CD8-positive, alpha-beta memory T cell (primary cell): ENCODE measurements at regions not wholly inside any gene's neighbourhood (a gene's known extent, or its start where the extent isn't known, plus 50 kb on each side); places are given as distances from the start of the nearest gene placed in this dataset.
"Not testable (repeated sequence)": the region's sequence is repeated elsewhere in the genome, so short reads cannot be mapped to it uniquely, and the experiment has no call there.

Experiments
- CTCF ChIA-PET: fragments of 350-600 bp; sonication (Branson Sonifier 250); formaldehyde crosslinking; loops from one replicate; lab custom pipeline; 2021; ENCODE audit warnings: antibody characterized with exemption; lab: Charles Lee
- POLR2A ChIA-PET: fragments of 350-600 bp; sonication (Branson Sonifier 250); formaldehyde crosslinking; loops from one replicate; lab custom pipeline; 2021; ENCODE audit warnings: antibody characterized with exemption; lab: Charles Lee
- DNase-seq, 5 donors: peaks; one replicate each; pipeline versions ENCODE4 v3.0.0 to v3.0.0-alpha.2; 2020 to 2022; ENCODE audit warnings: mixed read lengths in 1 of 5
- H3K27ac ChIP-seq: one replicate; pipeline ENCODE4 v1.7.0; 2013; ENCODE audit warnings: low read depth, mild to moderate bottlenecking, low read length, moderate library complexity
- H3K27me3 ChIP-seq: 2 replicates; pipeline ENCODE4 v1.7.0; 2013; ENCODE audit warnings: low read length, mild to moderate bottlenecking; ENCODE audit not compliant: insufficient read depth, poor library complexity, severe bottlenecking
- H3K36me3 ChIP-seq: 2 replicates; pipeline ENCODE4 v1.7.0; 2013; ENCODE audit warnings: mild to moderate bottlenecking, low read length, moderate library complexity; ENCODE audit not compliant: insufficient read depth
- H3K4me1 ChIP-seq: 2 replicates; pipeline ENCODE4 v1.7.0; 2013; ENCODE audit warnings: mild to moderate bottlenecking, low read length, moderate library complexity; ENCODE audit not compliant: insufficient read depth
- H3K4me3 ChIP-seq: 2 replicates; pipeline ENCODE4 v1.7.0; 2013; ENCODE audit warnings: mild to moderate bottlenecking, low read length
- H3K9me3 ChIP-seq: 2 replicates; pipeline ENCODE4 v1.7.0; 2013; ENCODE audit warnings: mild to moderate bottlenecking, low read length
- H3K27ac Mint-ChIP-seq, 8 donors: one replicate each; pipeline ENCODE4 v1.8.0; 2020 to 2021; ENCODE audit warnings: mixed read lengths in 8 of 8, mild to moderate bottlenecking in 6 of 8, inconsistent platforms in 3 of 8, moderate library complexity in 3 of 8
- H3K27me3 Mint-ChIP-seq, 2 donors: one replicate each; pipeline ENCODE4 v1.8.0; 2020 to 2021; ENCODE audit warnings: mixed read lengths in 2 of 2, mild to moderate bottlenecking in 1 of 2, moderate library complexity in 1 of 2
- H3K36me3 Mint-ChIP-seq, 3 donors: one replicate each; pipeline ENCODE4 v1.8.0; 2020 to 2021; ENCODE audit warnings: mixed read lengths in 3 of 3, inconsistent platforms in 1 of 3, mild to moderate bottlenecking in 1 of 3
- H3K4me1 Mint-ChIP-seq, 3 donors: one replicate each; pipeline ENCODE4 v1.8.0; 2020 to 2021; ENCODE audit warnings: mixed read lengths in 3 of 3, inconsistent platforms in 1 of 3, mild to moderate bottlenecking in 1 of 3
- H3K4me3 Mint-ChIP-seq, 7 donors: one replicate each; pipeline ENCODE4 v1.8.0; 2020 to 2021; ENCODE audit warnings: mixed read lengths in 7 of 7, mild to moderate bottlenecking in 6 of 7, moderate library complexity in 4 of 7, inconsistent platforms in 2 of 7
- H3K9me3 Mint-ChIP-seq, 5 donors: one replicate each; pipeline ENCODE4 v1.8.0; 2020 to 2022; ENCODE audit warnings: mixed read lengths in 5 of 5, mild to moderate bottlenecking in 3 of 5, moderate library complexity in 2 of 5, inconsistent platforms in 1 of 5

- no peaks in the 10 kb centered on the region for H3K9me3 Mint-ChIP-seq
- Histone ChIP-seq H3K36me3 (no peaks in the 10 kb centered on the region), H3K9me3 (no peaks in the 10 kb centered on the region), H3K4me3 (no peak overlapping the region), H3K4me1 (no peaks in the 10 kb centered on the region), H3K27ac (no peak overlapping the region), H3K27me3 (no peaks in the 10 kb centered on the region)
- H3K4me1 Mint-ChIP-seq = no peaks in the 10 kb centered on the region
- ChIA-PET CTCF (no interaction called here), POLR2A (no interaction called here)
- no peaks in the 10 kb centered on the region for H3K36me3 Mint-ChIP-seq
- no peak overlapping the region for H3K4me3 Mint-ChIP-seq
- DNase-seq = no peak
- peaks cover 10 to 43% of the 10 kb centered on the region in 2 donors for H3K27me3 Mint-ChIP-seq
- no peak overlapping the region for H3K27ac Mint-ChIP-seq
These were observed 111.9 kb upstream of the RGS1 start for GRCh38 chr1:192463661-192464060.

DNA sequence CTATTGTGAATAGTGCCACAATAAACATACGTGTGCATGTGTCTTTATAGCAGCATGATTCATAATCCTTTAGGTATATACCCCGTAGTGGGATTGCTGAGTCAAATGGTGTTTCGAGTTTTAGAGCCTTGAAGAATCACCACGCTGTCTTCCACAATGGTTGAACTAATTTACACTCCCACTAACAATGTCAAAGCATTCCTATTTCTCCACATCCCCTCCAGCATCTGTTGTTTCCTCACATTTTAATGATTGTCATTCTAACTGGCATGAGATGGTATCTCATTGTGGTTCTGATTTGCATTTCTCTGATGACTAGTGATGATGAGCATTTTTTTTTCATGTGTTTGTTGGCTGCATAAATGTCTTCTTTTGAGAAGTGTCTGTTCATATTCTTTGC is 110.4 kb upstream of the RGS1 start:
- H3K36me3 Mint-ChIP-seq, POLR2A ChIA-PET: not testable (repeated sequence)

DNA sequence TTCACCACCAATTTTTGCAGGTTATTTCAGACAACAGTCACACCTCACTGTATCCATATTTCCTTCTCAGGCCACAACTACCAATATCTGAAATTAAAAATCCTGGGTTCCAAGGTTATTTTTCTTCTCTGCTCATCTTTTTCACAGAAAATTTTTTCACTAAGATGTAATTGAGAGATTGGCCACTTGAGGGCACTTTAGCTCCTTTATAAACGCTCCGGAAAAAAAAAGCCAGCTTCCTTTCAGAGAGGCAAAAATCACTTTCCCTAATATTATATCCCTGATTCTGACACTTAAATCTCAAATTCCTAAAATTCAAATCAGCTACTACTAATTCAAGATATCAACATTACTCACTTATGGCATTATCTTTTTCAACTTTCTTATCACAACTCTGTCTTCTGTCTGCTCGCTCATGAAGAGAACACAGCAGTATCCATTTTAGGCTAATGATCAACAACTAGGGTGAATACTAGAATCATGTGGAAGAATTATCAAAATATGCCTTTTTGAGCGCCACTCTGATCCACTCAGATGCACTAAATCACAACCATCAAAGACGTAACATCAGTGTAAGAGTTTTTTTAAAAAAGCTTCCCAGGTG is 101.4 kb upstream of the RGS1 start:
- Histone ChIP-seq H3K27ac (no peak overlapping the region), H3K36me3 (no peaks in the 10 kb centered on the region), H3K27me3 (no peaks in the 10 kb centered on the region), H3K9me3 (no peaks in the 10 kb centered on the region), H3K4me1 (no peaks in the 10 kb centered on the region), H3K4me3 (no peak overlapping the region)
- no peak overlapping the region for H3K4me3 Mint-ChIP-seq
- no peaks in the 10 kb centered on the region for H3K4me1 Mint-ChIP-seq
- H3K36me3 Mint-ChIP-seq = no peaks in the 10 kb centered on the region
- ChIA-PET CTCF (interaction anchor here (0.8 to 5.2 kb wide), 18 partner anchors 14 to 545 kb away, joined by 3 to 53 read pairs (median 4); partner anchors contain the start of gene RGS2), POLR2A (interaction anchor here (1.3 kb wide), 1 partner anchor 647 kb away, joined by 3 read pairs; no protein-coding TSS in a partner anchor)
- no peak overlapping the region for H3K27ac Mint-ChIP-seq
- DNase-seq = peak in 2 of 5 donors; percentile 23 to 32
- peaks cover 0 to 1% (median 0%) of the 10 kb centered on the region in 5 donors for H3K9me3 Mint-ChIP-seq
- H3K27me3 Mint-ChIP-seq = peaks cover 9 to 21% of the 10 kb centered on the region in 2 donors

More for the DNA sequence above, 110.4 kb upstream of the RGS1 start:
- H3K4me1 Mint-ChIP-seq, H3K9me3 ChIP-seq, H3K4me1 ChIP-seq, H3K27ac ChIP-seq, H3K4me3 ChIP-seq, H3K4me3 Mint-ChIP-seq, H3K27ac Mint-ChIP-seq, DNase-seq, H3K36me3 ChIP-seq, H3K27me3 ChIP-seq, CTCF ChIA-PET, H3K9me3 Mint-ChIP-seq: not testable (repeated sequence)
- peaks cover 13 to 57% of the 10 kb centered on the region in 2 donors for H3K27me3 Mint-ChIP-seq

DNA sequence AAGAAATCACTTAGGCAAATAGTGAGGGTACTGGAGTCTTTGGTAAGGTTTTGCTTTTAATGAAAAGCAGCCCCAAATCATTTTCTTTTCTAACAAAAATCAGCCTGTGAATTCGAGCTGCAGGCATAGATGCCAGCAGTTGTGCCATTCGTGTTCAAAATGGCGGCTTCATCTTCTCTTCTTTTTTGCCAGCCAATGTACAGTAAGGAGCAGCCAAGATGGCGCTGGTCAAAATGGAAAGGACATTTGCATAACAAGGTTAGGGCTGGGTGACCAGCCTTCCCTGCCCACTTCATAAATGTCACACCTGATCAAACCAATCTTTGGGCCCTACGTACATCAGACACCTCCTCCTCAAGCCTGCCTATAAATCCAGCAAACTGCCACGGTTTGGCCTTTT is 100.2 kb upstream of the RGS1 start:
- no peaks in the 10 kb centered on the region for H3K9me3 ChIP-seq
- no peak overlapping the region for H3K4me3 ChIP-seq
- no peaks in the 10 kb centered on the region for H3K4me1 ChIP-seq
- H3K27ac ChIP-seq = no peak overlapping the region
- no peak for DNase-seq
- Mint-ChIP-seq H3K4me3 (no peak overlapping the region), H3K4me1 (no peaks in the 10 kb centered on the region), H3K27ac (no peak overlapping the region), H3K36me3 (no peaks in the 10 kb centered on the region), H3K27me3 (peaks cover 3 to 10% of the 10 kb centered on the region in 2 donors), H3K9me3 (no peaks in the 10 kb centered on the region)
- no peaks in the 10 kb centered on the region for H3K36me3 ChIP-seq
- H3K27me3 ChIP-seq = no peaks in the 10 kb centered on the region
- CTCF ChIA-PET = interaction anchor here (1.5 to 5.2 kb wide), 10 partner anchors 15 to 544 kb away, joined by 3 to 53 read pairs (median 10); partner anchors contain the start of gene RGS2
- POLR2A ChIA-PET = no interaction called here

DNA sequence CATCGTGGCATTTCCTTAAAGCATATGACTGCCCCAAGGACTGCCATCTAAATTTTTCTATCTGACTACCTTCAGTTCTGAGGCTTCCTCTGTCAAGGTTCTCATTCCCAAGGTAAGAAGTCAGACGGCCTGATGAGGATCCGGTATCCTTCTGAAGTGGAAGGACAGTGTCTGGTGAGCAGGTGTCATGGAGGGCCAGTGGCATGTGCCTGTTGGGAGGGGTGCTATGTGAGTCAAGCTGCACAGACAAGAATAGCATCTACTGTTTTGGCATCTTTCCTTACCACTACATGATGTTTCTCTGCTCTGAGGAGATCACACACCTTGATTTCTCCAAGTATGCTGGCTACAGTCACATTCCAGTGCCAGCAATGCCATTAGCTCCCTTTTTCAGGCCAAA is 99.6 kb upstream of the RGS1 start:
- H3K36me3 Mint-ChIP-seq = no peaks in the 10 kb centered on the region
- Histone ChIP-seq H3K4me1 (no peaks in the 10 kb centered on the region), H3K27ac (no peak overlapping the region), H3K9me3 (no peaks in the 10 kb centered on the region), H3K4me3 (no peak overlapping the region), H3K27me3 (no peaks in the 10 kb centered on the region), H3K36me3 (no peaks in the 10 kb centered on the region)
- no peaks in the 10 kb centered on the region for H3K4me1 Mint-ChIP-seq
- H3K27me3 Mint-ChIP-seq = peaks cover 2 to 7% of the 10 kb centered on the region in 2 donors
- no peak overlapping the region for H3K4me3 Mint-ChIP-seq
- DNase-seq = no peak
- no peak overlapping the region for H3K27ac Mint-ChIP-seq
- H3K9me3 Mint-ChIP-seq = no peaks in the 10 kb centered on the region
- POLR2A ChIA-PET = no interaction called here
- CTCF ChIA-PET = interaction anchor here (0.8 to 5.2 kb wide), 8 partner anchors 14 to 543 kb away, joined by 3 to 53 read pairs (median 12); no protein-coding TSS in a partner anchor

DNA sequence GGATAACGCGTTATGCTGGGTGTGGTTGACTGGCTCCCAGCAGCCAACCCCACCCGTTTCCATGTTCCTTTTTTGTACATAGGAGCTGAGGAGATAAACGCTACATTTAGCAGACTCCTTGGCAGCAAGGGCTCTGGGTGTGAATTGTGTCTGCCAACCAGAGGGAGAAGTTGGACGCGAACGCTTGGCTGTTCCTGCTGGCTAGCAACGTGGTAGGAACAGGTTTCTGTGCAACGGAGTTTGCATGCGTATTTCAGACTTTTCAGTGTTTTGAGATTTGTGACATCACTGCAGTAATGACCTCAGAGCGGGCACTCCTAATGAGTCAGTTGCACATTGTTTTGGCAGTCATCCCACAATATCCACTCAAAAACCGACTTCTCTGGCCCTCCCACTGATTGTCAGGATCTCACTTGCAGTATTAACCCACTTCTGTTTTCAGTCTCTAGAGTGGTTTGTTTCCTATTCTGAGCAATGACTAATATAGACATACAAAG is 98.7 kb upstream of the RGS1 start:
- no peaks in the 10 kb centered on the region for H3K9me3 ChIP-seq
- no peaks in the 10 kb centered on the region for H3K4me1 ChIP-seq
- ChIA-PET CTCF (interaction anchor here (1.1 to 5.2 kb wide), 9 partner anchors 26 to 188 kb away, joined by 3 to 53 read pairs (median 6); no protein-coding TSS in a partner anchor), POLR2A (no interaction called here)
- Mint-ChIP-seq H3K9me3 (no peaks in the 10 kb centered on the region), H3K4me3 (no peak overlapping the region), H3K4me1 (no peaks in the 10 kb centered on the region), H3K36me3 (no peaks in the 10 kb centered on the region), H3K27me3 (peaks cover 2 to 7% of the 10 kb centered on the region in 2 donors), H3K27ac (no peak overlapping the region)
- no peaks in the 10 kb centered on the region for H3K36me3 ChIP-seq
- H3K27me3 ChIP-seq = no peaks in the 10 kb centered on the region
- no peak overlapping the region for H3K27ac ChIP-seq
- DNase-seq = no peak
- no peak overlapping the region for H3K4me3 ChIP-seq

DNA sequence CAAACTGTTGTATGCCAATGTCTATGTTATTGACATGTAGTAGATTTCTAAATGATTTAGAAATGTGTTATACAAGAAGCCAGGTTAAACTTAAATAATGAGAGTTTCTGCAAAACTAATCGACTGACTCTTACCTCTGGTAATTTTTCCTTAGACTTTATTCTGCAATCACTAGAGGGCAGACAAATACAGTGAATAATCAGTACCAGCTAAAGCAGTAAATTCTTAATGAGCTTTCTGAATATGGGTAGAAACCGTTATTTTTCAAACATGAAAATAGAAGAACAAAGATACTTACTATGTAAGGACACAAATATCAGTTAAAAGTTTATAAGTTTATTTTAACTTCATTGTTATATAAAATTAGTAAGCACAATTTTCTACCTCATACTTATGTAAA is 97.9 kb upstream of the RGS1 start:
- Mint-ChIP-seq H3K27ac (no peak overlapping the region), H3K4me1 (no peaks in the 10 kb centered on the region), H3K4me3 (no peak overlapping the region), H3K9me3 (no peaks in the 10 kb centered on the region), H3K36me3 (no peaks in the 10 kb centered on the region), H3K27me3 (peaks cover 2 to 7% of the 10 kb centered on the region in 2 donors)
- peak in 2 of 5 donors; percentile 19 to 23 for DNase-seq
- no peak overlapping the region for H3K27ac ChIP-seq
- H3K4me1 ChIP-seq = no peaks in the 10 kb centered on the region
- ChIA-PET CTCF (interaction anchor here (0.7 to 5.2 kb wide), 13 partner anchors 15 to 330 kb away, joined by 3 to 53 read pairs (median 4); no protein-coding TSS in a partner anchor), POLR2A (interaction anchor here (0.6 kb wide), 1 partner anchor 61 kb away, joined by 6 read pairs; no protein-coding TSS in a partner anchor)
- H3K4me3 ChIP-seq = no peak overlapping the region
- no peaks in the 10 kb centered on the region for H3K27me3 ChIP-seq
- H3K36me3 ChIP-seq = no peaks in the 10 kb centered on the region
- H3K9me3 ChIP-seq = no peaks in the 10 kb centered on the region

- Histone ChIP-seq H3K4me3 (no peak overlapping the region), H3K36me3 (no peaks in the 10 kb centered on the region), H3K27ac (no peak overlapping the region), H3K27me3 (no peaks in the 10 kb centered on the region), H3K9me3 (no peaks in the 10 kb centered on the region), H3K4me1 (no peaks in the 10 kb centered on the region)
- Mint-ChIP-seq H3K27me3 (peaks cover 0 to 2% of the 10 kb centered on the region in 2 donors), H3K36me3 (peaks cover 0 to 5% (median 0%) of the 10 kb centered on the region in 3 donors), H3K9me3 (peaks cover 0 to 4% (median 0%) of the 10 kb centered on the region in 5 donors), H3K27ac (no peak overlapping the region), H3K4me3 (no peak overlapping the region), H3K4me1 (peaks cover 0 to 5% (median 0%) of the 10 kb centered on the region in 3 donors)
- CTCF ChIA-PET = no interaction called here
- POLR2A ChIA-PET = no interaction called here
- DNase-seq = no peak
These were observed 89.7 kb upstream of the RGS1 start for GRCh38 chr1:192485692-192486436.
